ENCODE measurements at regions not wholly inside any gene's neighbourhood (a gene's known extent, or its start where the extent isn't known, plus 50 kb on each side); places are given as distances from the start of the nearest gene placed in this dataset.

GRCh38 chr7:108794466-108794865 lies 224.8 kb downstream of the DNAJB9 start:
- H3K4me1 Mint-ChIP-seq: no peaks in the 10 kb centered on the region
- CTCF ChIA-PET: no interaction called here
- H3K27me3 Mint-ChIP-seq: no peaks in the 10 kb centered on the region
- TF ChIP-seq, protein P1, sequence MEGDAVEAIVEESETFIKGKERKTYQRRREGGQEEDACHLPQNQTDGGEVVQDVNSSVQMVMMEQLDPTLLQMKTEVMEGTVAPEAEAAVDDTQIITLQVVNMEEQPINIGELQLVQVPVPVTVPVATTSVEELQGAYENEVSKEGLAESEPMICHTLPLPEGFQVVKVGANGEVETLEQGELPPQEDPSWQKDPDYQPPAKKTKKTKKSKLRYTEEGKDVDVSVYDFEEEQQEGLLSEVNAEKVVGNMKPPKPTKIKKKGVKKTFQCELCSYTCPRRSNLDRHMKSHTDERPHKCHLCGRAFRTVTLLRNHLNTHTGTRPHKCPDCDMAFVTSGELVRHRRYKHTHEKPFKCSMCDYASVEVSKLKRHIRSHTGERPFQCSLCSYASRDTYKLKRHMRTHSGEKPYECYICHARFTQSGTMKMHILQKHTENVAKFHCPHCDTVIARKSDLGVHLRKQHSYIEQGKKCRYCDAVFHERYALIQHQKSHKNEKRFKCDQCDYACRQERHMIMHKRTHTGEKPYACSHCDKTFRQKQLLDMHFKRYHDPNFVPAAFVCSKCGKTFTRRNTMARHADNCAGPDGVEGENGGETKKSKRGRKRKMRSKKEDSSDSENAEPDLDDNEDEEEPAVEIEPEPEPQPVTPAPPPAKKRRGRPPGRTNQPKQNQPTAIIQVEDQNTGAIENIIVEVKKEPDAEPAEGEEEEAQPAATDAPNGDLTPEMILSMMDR (IDR thresholded peaks at IDR 0.05): no peak
- ATAC-seq (ENCODE audit: low read depth) (no peak), DNase-seq (no peak)
- POLR2A ChIA-PET: no interaction called here
- no peak overlapping the region for H3K4me3 Mint-ChIP-seq
- intact Hi-C loops (cut with micrococcal nuclease): no loop called here
- peaks cover 7% of the 10 kb centered on the region for H3K9me3 Mint-ChIP-seq
- H3K36me3 Mint-ChIP-seq (ENCODE audit: low read depth): no peaks in the 10 kb centered on the region
- no peak overlapping the region for H3K27ac Mint-ChIP-seq

- H3K4me1 Mint-ChIP-seq: no peaks in the 10 kb centered on the region
- H3K9me3 Mint-ChIP-seq: no peaks in the 10 kb centered on the region
- peaks cover 3% of the 10 kb centered on the region for H3K27me3 Mint-ChIP-seq
- ChIA-PET POLR2A (no interaction called here), CTCF (no interaction called here)
- no peaks in the 10 kb centered on the region for H3K36me3 Mint-ChIP-seq (ENCODE audit: low read depth)
- DNase-seq (no peak), ATAC-seq (ENCODE audit: low read depth) (no peak)
- intact Hi-C loops (cut with micrococcal nuclease): no loop called here
- TF ChIP-seq, protein P1 (IDR thresholded peaks at IDR 0.05): no peak
- no peak overlapping the region for H3K27ac Mint-ChIP-seq
- H3K4me3 Mint-ChIP-seq: no peak overlapping the region
Measured at GRCh38 chr7:108802650-108803049, 233.0 kb downstream of the DNAJB9 start.

GRCh38 chr7:108805808-108806397 lies 236.2 kb downstream of the DNAJB9 start:
- CTCF ChIA-PET: no interaction called here
- no peak for DNase-seq
- H3K27ac Mint-ChIP-seq: no peak overlapping the region
- no peak for ATAC-seq (ENCODE audit: low read depth)
- no peaks in the 10 kb centered on the region for H3K9me3 Mint-ChIP-seq
- H3K27me3 Mint-ChIP-seq: peaks cover 3% of the 10 kb centered on the region
- H3K36me3 Mint-ChIP-seq (ENCODE audit: low read depth): no peaks in the 10 kb centered on the region
- H3K4me3 Mint-ChIP-seq: no peak overlapping the region
- no peaks in the 10 kb centered on the region for H3K4me1 Mint-ChIP-seq
- TF ChIP-seq, protein P1 (IDR thresholded peaks at IDR 0.05): no peak
- intact Hi-C loops (cut with micrococcal nuclease): no loop called here
- POLR2A ChIA-PET: no interaction called here

GRCh38 chr7:108808549-108809266 lies 239.0 kb downstream of the DNAJB9 start:
- DNase-seq: no peak
- TF ChIP-seq, protein P1 (IDR thresholded peaks at IDR 0.05): no peak
- no peaks in the 10 kb centered on the region for H3K4me1 Mint-ChIP-seq
- no peak overlapping the region for H3K4me3 Mint-ChIP-seq
- intact Hi-C loops (cut with micrococcal nuclease): no loop called here
- POLR2A ChIA-PET: no interaction called here
- ATAC-seq (ENCODE audit: low read depth): no peak
- CTCF ChIA-PET: no interaction called here
- H3K36me3 Mint-ChIP-seq (ENCODE audit: low read depth): no peaks in the 10 kb centered on the region
- H3K27me3 Mint-ChIP-seq: no peaks in the 10 kb centered on the region
- no peak overlapping the region for H3K27ac Mint-ChIP-seq
- no peaks in the 10 kb centered on the region for H3K9me3 Mint-ChIP-seq

- DNase-seq (no peak), ATAC-seq (ENCODE audit: low read depth) (no peak)
- ChIA-PET POLR2A (no interaction called here), CTCF (no interaction called here)
- TF ChIP-seq, protein P1 (IDR thresholded peaks at IDR 0.05): no peak
- intact Hi-C loops (cut with micrococcal nuclease): no loop called here
- Mint-ChIP-seq H3K27ac (no peak overlapping the region), H3K4me1 (no peaks in the 10 kb centered on the region), H3K9me3 (no peaks in the 10 kb centered on the region), H3K36me3 (ENCODE audit: low read depth) (no peaks in the 10 kb centered on the region), H3K27me3 (no peaks in the 10 kb centered on the region), H3K4me3 (no peak overlapping the region)
Measured at GRCh38 chr7:108809356-108809755, 239.7 kb downstream of the DNAJB9 start.
